Stimulated activated naive CD4-positive, alpha-beta T cell (primary cell): ENCODE measurements at regions not wholly inside any gene's neighbourhood (a gene's known extent, or its start where the extent isn't known, plus 50 kb on each side); places are given as distances from the start of the nearest gene placed in this dataset.

Source experiments
- DNase-seq, 6 experiments: peaks; one replicate each; lab custom pipeline; 2025; lab: John Stamatoyannopoulos, UW

DNA sequence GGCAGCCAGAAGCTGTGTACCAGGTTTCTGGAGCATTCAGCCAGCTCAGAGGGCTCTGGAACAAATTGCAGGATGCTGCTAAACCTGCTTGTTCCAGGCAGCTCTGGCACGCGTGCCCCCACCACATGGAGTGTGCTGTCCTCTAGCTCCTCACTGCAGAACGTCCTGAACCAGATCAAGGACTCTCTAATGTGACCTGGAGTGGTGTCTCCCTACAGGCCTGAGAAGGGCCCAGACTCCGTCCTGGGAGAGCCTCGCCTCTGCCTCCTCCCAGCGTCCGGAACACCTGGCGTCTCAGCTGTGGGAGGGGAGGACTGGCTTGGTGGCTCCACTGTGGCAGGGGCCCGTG, 115.6 kb upstream of the GPC1 start:
- no peak for DNase-seq

DNA sequence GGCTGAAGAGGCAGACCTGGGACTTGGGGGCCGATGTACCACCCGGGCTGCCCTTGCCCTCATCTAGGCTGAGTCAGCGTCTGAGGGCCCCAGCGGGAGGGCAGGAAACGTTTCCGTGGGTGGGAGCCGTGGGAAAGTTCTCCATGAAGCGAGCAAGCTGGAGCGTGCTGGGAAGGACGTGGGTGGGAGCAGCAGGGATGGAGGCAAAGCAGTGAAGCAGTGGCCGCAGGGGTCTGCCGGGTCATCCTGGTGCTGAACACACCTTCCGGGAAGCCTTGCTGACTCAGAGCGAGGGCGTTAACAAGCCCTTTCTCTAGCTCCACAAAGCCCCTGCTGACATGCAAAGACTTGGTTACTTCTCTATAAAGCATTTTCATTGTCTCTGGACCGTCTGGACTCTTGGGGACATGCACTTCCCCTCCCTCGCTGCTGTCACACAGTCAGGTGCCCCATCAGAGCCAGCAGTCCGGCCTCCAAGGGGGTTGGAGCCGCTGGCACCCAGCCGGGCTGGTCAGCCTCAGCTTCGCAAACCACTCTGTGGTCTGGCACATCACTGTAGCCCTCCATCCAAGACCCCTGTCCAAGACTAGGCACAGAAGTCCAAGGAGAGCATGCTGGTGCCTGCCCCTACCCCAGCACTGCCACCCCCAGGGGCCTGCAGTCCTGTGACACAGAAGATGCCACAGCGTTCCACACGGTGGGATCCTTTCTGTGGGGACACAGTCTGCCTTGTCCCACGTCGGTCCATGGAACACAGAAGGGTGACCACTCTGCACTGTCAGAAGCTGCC, 115.1 kb upstream of the GPC1 start:
- DNase-seq = no peak

DNA sequence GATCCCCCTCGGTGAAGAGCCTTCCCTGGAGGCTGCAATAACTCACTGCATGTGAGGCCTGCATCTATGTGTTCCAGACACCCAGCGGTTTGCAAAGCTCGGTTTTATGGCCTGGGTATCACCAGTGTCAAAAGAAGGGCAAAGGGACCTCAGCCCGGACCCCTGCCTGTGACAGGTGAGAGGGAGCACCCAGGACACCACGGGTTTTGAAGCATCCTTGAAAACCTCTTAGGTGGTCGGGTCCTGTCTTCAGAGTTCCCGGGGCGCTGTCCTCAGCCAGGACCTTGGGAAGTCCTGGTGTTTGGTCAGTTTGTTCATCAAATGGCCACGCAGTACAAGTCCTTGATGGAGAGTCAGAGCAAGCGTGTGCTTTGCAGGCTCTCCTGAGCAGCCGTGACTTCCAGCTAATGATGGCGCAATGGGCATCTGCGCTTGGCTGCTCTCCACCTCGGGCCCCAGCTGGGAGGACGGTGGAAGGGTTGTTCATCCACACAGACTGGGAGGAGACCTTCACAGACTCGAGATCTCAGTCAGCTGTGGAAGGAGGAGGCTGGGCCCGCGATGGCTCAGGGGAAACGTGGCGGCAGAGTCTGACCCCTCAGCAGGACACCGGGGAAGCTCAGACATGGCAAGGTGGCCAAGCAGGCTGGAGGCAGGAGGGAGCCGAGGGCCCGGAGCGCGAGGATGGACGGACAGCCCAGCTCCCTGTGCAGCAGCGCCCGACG, 113.1 kb upstream of the GPC1 start:
- DNase-seq = no peak

DNA sequence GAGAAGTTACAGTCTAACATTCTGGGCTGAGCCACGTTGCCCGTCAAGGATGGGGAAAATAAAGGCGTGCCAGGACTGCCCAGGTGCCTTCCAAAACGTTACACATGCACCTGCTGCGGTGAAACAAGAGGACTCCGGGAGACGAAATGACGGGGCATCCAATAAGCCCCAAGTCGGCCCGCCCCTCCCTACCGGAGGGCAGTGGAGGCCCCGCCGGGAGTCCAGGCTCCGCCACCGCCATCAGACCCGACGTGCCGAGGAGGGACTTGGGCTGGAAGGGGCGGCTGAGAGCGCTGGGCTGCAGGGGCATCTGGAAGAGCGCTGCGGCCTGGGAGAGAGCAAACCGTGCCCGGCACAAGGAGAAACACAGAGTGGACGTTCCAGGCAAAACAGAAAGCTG, 112.5 kb upstream of the GPC1 start:
- no peak for DNase-seq

DNA sequence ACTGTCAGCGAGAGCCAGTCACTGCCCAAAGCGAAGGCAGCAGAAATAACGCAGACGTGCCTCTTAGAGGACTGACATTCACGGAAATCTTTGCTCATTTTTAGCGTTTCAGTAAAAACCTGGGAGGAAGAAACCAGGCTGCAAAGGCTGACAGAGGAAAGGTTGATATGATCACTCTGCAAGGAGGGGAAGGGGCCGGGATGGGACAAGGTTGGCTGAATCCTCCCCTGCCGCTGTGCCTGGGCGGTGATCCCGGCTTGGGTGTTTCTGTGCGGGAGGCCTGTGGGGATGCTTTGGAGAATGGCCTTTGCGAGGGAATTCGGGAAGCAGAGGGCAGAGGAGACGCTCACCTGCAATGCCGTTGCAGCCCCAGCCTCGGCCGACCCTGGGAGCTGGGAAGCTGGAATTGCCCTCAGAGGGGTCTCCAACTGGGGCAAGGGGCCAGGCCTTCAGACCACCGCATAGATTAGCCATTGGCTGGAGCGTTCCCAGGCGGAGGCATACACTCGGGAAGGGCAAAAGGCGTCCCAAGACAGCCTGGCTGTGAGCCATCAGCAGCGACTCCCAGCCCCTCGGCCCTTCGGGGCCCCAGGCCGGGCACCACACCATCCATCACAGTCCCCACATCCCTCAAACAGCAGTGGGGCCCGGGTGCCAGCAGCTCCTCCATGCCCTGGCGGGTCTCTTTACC, 111.7 kb upstream of the GPC1 start:
- DNase-seq = no peak

DNA sequence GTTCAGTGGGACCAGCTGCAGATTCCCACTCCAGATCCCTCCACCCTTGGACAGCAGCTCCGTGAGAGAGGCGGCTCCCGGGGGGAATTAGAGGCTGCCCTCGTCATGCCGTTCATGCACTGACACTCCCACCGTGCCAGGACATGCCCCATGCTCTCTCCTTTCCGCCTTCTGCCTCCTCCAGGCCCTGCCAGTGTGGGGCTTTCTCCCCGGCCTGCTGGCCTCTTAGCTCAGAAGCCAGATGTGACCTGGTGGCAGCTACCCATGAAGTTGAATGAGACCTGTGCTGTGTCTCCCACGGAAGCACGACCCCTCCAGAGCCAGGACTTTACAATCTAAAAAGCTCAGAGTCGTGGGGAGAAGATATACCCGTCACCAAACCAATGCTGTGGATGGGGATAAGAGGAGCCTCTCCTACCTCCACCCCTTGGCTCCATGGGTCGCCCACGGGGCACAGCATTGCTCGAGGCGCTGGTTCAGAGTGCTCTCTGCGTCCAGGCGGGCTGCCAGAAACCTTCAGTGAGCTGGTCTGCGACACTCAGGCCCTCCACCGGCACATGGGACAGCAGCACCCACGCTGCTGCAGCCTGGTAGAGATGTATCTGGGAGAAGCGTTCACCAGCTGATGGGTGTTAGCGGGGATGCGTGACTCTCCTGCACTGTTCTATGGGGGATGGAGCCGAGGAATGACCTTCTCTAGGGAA, 111.0 kb upstream of the GPC1 start:
- DNase-seq = no peak

DNA sequence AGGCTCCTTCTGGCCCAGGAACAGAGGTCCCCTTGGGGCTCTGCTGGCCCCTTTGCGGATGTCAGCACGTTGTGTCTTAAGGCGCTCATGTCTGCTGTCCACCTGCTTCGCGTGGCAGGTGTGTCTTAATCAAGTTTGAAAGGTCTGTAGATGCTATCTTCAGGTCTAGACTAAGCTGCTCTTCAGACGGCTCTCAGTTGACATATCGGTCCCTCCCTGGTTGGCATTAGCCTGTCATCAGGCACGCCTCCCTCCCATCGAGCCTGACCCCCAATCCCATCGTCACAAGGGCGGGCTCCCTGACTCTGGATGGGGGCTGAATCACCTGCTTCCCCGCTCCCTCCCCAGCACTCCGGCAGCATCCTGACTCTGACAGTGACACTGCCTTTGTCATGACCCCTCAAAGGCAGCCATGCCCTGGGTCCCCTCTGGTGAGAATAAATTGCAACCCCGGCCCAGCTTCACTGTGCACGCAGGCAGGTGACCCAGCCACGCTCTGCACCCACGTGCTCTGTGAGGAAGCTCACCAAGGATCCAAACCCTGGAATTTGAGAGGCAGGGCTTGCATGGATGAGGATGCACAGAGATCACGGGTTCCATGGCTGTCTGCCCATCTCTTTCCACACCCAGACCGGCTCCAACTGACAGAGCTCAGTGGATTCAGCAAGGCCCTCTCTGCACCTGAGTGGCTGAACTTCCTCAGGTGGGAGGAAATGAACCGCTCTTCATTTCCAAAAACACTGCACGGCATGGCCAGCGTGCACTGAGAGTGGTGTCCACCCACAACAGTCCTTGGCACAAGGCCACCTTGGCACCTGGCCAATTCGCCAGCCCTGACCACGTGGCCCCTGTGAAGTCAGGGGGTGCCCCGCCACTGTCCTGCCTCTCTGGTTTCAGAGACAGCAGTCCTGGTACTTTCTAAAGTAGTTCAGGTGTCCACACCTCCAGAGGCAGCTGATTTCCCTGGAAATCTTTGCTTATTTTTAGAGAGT, 110.2 kb upstream of the GPC1 start:
- no peak for DNase-seq

DNA sequence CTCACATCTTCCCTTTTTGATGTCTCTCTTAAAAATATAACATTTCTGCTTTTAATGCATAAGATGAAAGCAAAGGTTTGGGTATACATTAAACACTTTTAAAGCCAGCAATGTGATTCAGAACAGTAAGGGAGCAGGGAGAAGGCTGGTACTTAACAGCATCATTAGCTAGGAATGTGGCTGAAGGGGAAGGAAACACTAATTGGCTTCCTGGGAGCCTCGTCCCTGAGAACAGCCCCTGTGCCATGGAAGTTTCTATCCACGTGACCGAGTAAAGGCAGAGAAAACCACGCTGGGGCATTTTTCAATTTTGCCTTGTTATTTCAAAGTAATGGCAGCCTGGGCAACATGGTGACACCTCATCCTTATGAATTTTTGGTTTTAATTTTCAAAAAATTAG, 109.2 kb upstream of the GPC1 start:
- no peak for DNase-seq

DNA sequence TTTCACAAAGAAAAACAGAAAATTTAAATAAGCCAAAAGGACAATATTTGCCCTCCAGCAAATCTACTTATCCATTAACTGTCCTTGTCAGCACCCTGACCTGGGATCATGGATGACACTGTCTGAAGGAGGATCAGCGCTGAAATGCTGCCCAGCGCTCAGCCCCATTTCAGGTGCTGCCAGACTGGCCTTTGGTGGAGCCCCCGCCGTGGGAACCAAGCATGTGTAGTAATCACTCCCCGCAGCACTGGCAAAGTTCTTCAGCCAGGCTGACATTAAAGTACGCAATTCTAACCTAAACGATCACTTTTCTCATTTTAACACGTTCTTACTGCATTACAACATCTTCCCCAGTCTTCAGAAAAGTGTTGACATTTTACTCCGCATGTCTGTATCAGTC, 108.6 kb upstream of the GPC1 start:
- DNase-seq = no peak

DNA sequence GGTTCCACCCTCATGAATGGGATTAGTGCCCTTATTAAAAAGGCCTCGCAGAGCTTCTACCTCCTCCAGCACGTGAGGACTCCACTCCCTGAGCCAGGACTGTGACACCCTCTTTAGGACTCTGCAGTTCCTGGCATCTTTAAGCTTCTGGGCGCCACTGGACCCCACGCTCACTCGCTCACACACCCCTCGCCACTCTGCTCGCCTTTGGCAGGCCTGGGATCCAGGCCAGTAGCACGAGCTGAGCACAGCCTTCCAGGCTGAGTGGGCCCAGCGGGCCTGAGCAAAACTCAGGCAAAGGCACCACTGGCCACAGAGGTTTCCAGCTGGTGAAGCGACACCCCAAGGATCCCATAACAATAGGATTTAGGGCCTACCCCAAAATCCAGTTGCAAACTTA, 107.9 kb upstream of the GPC1 start:
- no peak for DNase-seq

DNA sequence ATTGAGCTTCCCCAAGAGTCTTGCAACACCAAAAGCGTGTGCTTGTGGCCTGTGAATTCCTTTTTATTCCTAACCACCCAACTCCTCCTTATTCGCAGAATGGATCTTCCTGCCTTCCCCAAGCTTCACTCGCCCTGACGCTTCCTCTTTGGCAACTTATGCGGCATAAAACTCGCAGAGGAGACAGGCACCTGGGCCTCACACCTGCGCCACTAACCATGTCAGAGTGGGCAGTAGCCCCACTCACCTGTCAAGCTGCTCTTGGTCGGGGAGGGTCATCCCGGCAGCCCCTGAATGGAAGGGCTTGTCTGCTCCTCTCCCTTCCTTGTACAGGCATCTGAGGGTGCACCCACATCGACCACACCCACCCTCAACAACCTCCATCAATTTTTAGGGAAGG, 106.9 kb upstream of the GPC1 start:
- DNase-seq = no peak

DNA sequence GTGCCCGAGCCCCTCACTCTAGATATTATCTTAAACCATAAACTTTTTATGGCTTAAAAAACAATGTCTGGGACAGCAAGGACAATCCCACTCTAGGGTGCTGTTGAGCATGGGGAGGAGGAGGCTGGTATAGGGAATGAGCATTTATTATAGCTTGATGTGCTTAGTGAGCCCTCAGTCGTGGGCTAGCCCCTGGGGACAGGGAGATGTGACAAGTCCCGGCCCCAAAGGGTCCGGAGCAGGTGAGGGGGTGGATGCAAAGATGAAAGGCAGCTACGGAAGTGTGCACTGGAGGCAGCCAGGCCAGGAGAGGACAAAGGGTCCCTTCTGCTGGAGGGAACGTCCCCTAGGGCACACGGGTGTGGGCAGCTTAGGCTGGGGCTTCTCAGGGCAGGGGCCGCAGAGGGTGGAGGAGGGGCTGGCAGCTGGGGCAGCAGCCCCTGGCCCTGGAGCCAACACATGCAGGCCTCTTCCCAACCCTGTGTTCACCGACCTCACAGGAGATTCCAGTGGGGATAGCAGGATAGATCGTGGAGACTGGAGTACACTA, 106.3 kb upstream of the GPC1 start:
- no peak for DNase-seq

DNA sequence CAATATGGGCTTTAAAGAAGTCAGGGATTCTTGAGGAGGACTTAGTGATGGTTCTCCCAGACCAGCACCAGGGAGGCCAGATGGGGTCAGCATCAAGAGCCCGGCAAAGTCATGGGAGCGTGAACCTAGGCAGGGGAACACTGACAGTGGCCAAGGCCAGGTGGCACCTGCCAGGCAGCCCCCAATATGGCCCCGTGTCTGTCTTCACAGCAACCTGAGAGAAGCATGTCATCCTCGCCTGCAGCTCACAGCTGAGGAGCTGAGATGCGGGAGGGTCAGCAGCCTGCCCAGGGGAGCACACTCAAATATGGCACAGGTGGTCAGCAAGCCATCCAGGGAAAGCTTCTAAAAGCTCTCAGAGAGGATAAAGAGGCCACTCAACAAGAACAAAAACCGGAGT, 105.7 kb upstream of the GPC1 start:
- no peak for DNase-seq

DNA sequence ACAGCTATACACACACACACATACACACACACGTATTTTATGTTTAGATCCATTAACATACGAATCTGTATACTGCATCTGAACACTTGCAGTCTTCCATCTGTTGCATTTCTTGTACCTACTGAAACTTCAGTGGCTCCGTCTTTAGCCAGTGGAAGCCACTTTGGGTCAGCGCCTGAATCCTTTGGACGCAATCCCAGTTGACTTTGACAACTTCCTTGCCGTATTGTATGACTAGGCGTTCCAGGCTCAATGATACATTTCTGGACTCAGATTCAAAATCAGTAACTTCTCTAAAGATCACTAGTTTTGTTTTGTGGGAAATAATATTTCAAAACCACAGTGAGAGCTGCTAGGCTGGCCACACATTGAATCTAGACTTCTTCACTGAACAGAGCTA, 101.5 kb upstream of the GPC1 start:
- no peak for DNase-seq

DNA sequence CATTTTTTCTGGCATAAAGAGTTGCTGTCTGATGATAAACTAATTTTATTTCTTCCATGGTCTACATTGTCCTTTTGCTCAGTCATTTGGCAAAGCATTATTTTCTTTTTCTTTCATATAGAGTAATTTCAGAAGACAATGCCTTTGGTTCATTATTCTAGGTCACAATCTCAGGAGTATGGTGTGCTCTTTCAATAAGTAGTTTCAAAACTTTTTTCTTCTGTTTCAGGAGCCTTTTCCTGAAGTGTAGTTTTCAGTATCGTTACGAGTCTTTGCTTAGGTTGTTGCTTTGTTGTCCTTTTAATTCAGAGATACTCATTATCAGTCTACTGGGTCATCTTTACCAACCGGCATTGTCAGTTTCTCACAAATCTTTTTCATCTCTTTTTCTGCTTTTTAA, 100.4 kb upstream of the GPC1 start:
- no peak for DNase-seq

DNA sequence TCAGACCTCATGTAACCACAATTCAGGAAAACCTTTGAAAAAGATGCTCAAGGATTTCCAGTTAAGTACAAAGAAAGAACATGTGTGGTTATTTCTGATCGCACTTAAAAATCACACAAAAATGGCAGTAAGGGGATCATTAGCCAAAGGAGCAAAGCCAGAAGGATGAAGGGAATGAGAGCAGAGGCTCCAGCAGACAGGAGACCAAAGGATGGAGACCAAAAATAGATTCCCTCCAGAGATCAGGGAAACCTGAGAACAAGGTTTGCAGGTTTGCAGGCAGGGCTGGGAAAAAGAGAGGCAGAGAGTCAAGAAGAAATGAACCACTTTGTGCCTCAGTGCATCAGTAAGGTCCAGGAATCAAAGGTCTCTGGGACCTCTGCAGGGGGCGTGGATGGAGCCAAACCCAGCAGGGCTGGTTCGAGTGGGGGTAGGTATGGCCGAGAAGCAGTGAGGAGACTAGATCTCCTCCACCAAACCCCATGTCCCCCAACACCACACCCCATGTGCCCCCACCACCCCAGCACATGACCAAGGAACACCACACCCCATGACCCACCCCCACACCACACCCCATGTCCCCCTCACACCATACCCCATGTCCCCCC, 98.5 kb upstream of the GPC1 start:
- DNase-seq = no peak

DNA sequence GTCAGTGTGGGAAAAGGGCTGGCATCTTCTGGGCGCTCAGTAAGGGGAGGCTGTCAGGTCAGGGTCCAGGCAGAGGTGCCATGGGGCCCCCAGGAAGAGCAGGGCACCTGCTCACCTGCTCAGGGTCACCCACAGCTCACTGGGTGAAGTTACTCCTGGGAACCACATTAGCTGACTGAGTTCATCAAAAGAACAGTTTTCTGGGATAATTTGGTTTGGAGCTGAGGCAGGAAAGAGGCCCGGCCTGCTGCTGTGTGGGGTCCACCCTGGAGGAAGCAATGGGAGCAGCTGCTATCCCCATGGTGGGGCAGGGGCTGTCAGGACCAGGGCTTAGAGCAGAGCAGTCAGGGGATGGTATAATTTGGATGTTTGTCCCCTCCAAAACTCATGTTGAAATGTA, 97.2 kb upstream of the GPC1 start:
- DNase-seq = no peak

DNA sequence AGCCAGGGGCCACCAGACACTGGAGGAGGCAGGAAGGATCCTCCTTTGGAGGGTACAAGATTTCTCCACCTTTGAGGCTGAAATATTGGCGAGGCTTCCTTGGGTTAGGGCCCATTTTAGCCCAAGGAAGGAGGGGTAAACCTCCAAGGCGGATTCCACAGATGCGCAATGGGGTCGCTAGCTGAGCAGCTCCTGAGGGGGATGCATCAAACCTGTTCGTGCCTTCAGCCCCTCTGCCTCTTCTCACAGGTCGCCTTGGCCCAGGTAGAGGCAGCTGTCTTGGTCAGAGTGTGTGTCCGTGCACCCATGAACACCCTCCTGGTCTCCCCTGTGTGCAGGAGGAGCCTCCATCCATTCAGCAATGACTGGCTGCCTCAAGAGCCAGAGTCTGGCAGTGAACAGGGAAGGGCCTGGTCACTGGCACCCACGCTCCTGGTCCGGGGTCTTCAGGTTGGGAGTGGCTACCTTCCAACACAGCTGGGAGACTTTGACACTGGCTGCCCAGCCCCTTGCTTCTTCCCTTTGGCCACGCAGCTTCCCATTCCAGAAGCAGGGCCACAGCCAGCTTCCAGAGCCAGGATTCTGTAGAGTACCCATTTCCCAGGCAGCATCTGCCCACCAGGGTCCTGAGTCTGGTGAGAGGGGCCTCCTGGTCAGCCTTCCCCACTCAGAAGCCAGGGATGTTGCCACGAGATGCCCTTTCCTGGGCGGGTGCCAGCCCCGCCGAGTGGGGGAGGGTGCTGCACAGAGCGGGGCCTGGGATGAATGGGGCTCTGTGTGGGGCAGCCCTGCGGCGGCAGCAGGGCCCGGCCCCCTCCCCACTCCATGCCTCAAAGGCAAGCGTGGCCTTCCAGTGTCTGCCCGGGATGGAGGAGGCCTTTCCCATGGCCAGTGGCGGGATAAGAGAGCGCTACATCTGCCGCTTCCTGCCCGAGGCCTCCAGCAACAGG, 95.8 kb upstream of the GPC1 start:
- DNase-seq = no peak

DNA sequence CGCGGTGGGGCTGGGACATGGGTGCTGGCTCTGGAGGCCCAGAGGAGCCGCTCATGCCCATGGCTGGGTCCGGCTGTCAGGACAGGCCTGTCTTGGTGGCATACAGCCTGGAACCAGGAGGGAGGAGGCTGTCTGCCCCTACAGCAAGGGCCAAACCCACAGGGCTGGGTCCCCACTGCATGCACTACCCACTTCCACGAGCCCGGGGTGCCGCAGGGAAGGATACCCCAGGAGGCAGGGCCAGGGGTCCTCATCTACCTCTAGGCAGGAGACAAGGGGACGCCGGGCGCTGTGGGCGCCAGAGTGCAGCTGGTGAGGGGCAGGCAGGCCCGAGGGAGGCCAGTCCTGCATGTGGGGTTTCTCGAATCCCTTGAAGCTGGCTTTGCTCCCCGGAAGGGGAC, 95.1 kb upstream of the GPC1 start:
- DNase-seq = no peak

DNA sequence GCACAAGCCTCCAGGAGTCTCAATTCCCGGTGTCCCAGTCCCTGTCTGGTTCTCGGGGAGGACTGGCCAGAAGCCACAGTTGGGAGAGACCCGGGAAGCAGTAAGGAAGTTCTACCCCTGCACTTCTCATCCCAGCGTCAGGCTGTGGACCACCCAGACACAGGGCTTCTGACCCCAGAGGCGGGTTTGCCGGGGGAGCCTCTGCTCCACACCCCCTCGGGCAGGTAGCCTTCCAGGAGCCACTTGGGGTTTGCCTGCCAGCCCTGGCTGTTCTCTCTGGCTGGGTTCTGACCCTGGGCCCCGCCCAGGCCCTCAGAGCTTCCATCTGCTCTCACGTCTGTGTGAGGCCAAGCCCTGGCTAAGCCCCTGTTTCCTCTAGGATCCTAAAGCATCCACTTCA, 94.4 kb upstream of the GPC1 start:
- no peak for DNase-seq
